ENCODE measurements at regions not wholly inside any gene's neighbourhood (a gene's known extent, or its start where the extent isn't known, plus 50 kb on each side); places are given as distances from the start of the nearest gene placed in this dataset.

- no peak for TF ChIP-seq CTCF (conservative IDR thresholded peaks at IDR 0.05)
- no peak for TF ChIP-seq ZFX (IDR thresholded peaks at IDR 0.05)
Measured at GRCh38 chr1:23615852-23616251, 56.6 kb upstream of the ID3 start.
